ENCODE measurements at regions not wholly inside any gene's neighbourhood (a gene's known extent, or its start where the extent isn't known, plus 50 kb on each side); places are given as distances from the start of the nearest gene placed in this dataset.

- in situ Hi-C loops (cut with HindIII; ENCODE audit: low sequenced_read_pairs) = no loop called here
- DNase-seq (ENCODE audit: low read depth, low spot score) = no peak
- TF ChIP-seq, protein P1, sequence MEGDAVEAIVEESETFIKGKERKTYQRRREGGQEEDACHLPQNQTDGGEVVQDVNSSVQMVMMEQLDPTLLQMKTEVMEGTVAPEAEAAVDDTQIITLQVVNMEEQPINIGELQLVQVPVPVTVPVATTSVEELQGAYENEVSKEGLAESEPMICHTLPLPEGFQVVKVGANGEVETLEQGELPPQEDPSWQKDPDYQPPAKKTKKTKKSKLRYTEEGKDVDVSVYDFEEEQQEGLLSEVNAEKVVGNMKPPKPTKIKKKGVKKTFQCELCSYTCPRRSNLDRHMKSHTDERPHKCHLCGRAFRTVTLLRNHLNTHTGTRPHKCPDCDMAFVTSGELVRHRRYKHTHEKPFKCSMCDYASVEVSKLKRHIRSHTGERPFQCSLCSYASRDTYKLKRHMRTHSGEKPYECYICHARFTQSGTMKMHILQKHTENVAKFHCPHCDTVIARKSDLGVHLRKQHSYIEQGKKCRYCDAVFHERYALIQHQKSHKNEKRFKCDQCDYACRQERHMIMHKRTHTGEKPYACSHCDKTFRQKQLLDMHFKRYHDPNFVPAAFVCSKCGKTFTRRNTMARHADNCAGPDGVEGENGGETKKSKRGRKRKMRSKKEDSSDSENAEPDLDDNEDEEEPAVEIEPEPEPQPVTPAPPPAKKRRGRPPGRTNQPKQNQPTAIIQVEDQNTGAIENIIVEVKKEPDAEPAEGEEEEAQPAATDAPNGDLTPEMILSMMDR (IDR thresholded peaks at IDR 0.05; ENCODE audit: low read depth, low read length) = no peak
- H3K4me3 ChIP-seq (ENCODE audit: low read depth, low read length) = no peak overlapping the region
These were observed 435.5 kb downstream of the GLRX3 start for GRCh38 chr10:130571674-130572073.

GRCh38 chr10:130573446-130573845 lies 437.3 kb downstream of the GLRX3 start:
- TF ChIP-seq, protein P1 (IDR thresholded peaks at IDR 0.05; ENCODE audit: low read depth, low read length) = no peak
- no peak overlapping the region for H3K4me3 ChIP-seq (ENCODE audit: low read depth, low read length)
- DNase-seq (ENCODE audit: low read depth, low spot score) = no peak
- in situ Hi-C loops (cut with HindIII; ENCODE audit: low sequenced_read_pairs) = no loop called here

GRCh38 chr10:130575756-130576285 lies 439.6 kb downstream of the GLRX3 start:
- in situ Hi-C loops (cut with HindIII; ENCODE audit: low sequenced_read_pairs) = no loop called here
- no peak overlapping the region for H3K4me3 ChIP-seq (ENCODE audit: low read depth, low read length)
- TF ChIP-seq, protein P1 (IDR thresholded peaks at IDR 0.05; ENCODE audit: low read depth, low read length) = no peak
- no peak for DNase-seq (ENCODE audit: low read depth, low spot score)

DNA sequence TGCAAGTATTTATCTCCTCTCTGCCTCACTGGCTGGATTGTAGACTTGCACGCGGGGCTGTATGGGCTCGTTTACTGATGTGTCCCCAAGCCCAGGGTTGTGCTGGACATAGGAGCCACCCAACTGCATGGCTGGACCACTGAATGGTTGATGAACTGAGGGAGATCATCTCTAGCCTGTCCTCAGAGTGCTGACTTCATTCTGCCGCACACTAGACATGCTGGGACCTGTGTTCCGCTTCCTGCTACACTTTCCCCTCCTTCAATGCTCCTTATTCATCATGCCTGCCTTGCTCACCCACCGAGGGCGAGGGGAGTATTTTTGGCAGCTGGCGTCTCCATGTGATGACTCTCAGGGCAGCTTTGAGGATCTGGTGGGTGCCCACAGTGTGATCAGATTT lies 440.2 kb downstream of the GLRX3 start:
- no peak for DNase-seq (ENCODE audit: low read depth, low spot score)
- in situ Hi-C loops (cut with HindIII; ENCODE audit: low sequenced_read_pairs) = no loop called here
- TF ChIP-seq, protein P1 (IDR thresholded peaks at IDR 0.05; ENCODE audit: low read depth, low read length) = no peak
- H3K4me3 ChIP-seq (ENCODE audit: low read depth, low read length) = no peak overlapping the region

DNA sequence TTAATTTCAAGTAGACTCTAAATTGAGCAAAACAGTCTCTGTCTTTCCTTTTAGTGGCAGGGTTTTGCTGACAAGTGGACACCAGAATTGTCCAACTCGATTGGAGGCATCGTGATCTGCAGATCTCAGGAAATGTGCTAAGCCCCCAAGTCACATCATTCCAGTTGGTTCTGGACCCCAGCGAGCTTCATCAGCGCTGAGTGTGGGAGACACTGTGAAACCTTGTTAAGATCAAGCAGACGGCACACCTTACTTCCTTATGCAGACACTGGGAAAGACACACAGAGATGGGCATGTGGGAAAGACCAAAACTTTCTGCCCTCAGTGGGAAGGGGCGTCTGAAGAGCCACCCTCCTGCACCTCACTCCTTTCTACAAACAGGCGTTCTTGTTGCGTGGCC lies 440.8 kb downstream of the GLRX3 start:
- H3K4me3 ChIP-seq (ENCODE audit: low read depth, low read length) = no peak overlapping the region
- no peak for DNase-seq (ENCODE audit: low read depth, low spot score)
- TF ChIP-seq, protein P1 (IDR thresholded peaks at IDR 0.05; ENCODE audit: low read depth, low read length) = no peak
- in situ Hi-C loops (cut with HindIII; ENCODE audit: low sequenced_read_pairs) = no loop called here

GRCh38 chr10:130578532-130579289 lies 442.5 kb downstream of the GLRX3 start:
- no peak overlapping the region for H3K4me3 ChIP-seq (ENCODE audit: low read depth, low read length)
- in situ Hi-C loops (cut with HindIII; ENCODE audit: low sequenced_read_pairs) = no loop called here
- no peak for DNase-seq (ENCODE audit: low read depth, low spot score)
- TF ChIP-seq, protein P1 (IDR thresholded peaks at IDR 0.05; ENCODE audit: low read depth, low read length) = no peak
